Memory B cell (primary cell): ENCODE measurements at regions not wholly inside any gene's neighbourhood (a gene's known extent, or its start where the extent isn't known, plus 50 kb on each side); places are given as distances from the start of the nearest gene placed in this dataset.

Experiments
- ATAC-seq: fragments of 150-1000 bp; cut with Tn5 transposase; 2 replicates; pipeline ENCODE4 v1.10.0; 2021; ENCODE audit warnings: low read depth, mild to moderate bottlenecking, moderate library complexity
- DNase-seq, 2 donors: peaks; one replicate each; pipeline ENCODE4 v3.0.0; 2022; ENCODE audit warnings: low spot score in 2 of 2
- H3K27ac Mint-ChIP-seq: one replicate; pipeline ENCODE4 v1.8.0; 2022; ENCODE audit warnings: mild to moderate bottlenecking, moderate library complexity, mixed read lengths
- H3K27me3 Mint-ChIP-seq: one replicate; pipeline ENCODE4 v1.8.0; 2022; ENCODE audit warnings: mixed read lengths
- H3K36me3 Mint-ChIP-seq: one replicate; pipeline ENCODE4 v1.8.0; 2022; ENCODE audit warnings: mild to moderate bottlenecking, mixed read lengths
- H3K4me1 Mint-ChIP-seq: one replicate; pipeline ENCODE4 v1.8.0; 2022; ENCODE audit warnings: mixed read lengths
- H3K4me3 Mint-ChIP-seq: one replicate; pipeline ENCODE4 v1.8.0; 2022; ENCODE audit warnings: mild to moderate bottlenecking, moderate library complexity, mixed read lengths
- H3K9me3 Mint-ChIP-seq: one replicate; pipeline ENCODE4 v1.8.0; 2022; ENCODE audit warnings: mixed read lengths

DNA sequence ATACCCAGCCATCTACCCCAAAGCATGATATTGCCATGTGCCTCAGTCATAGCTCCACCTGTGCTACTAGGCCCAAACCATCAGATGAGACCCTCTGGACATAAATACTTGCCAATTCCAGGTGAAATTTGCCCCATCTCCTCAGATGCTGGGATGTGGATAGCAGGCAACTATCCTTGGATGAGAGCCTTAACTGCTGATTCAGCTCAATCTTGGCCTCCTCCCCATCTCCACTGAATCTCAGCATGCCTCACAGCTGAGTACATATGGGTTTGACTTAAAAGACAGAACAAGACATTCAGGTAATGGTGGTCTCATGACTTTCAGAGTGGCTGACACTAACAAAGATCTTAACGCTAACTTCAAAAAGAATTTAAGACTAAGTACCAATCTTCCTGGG lies 50.8 kb upstream of the KLHL13 start:
- H3K27ac Mint-ChIP-seq: no peak overlapping the region
- H3K27me3 Mint-ChIP-seq: peaks cover 2% of the 10 kb centered on the region
- peaks cover 2% of the 10 kb centered on the region for H3K36me3 Mint-ChIP-seq
- DNase-seq (no peak), ATAC-seq (no peak)
- H3K9me3 Mint-ChIP-seq: no peaks in the 10 kb centered on the region
- H3K4me3 Mint-ChIP-seq: no peak overlapping the region
- H3K4me1 Mint-ChIP-seq: no peaks in the 10 kb centered on the region

DNA sequence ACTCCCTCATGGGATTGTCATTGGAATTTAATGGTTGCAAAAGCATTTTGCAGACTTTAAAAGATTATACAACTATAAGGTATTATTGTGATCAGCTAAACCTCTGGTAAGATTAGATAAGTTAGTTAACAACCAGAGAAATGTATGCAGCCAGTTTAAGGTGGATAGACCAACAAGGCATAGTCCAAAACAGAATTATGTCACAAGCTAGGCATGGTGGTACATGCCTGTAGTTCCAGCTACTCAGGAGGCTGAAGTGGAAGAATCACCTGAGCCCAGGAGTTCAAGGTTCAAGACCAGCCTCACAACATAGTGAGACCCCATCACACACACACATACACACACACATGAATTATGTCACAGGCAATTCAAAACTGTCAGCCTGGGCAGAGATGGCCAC lies 54.7 kb upstream of the KLHL13 start:
- Mint-ChIP-seq H3K4me1 (no peaks in the 10 kb centered on the region), H3K4me3 (no peak overlapping the region), H3K27ac (no peak overlapping the region), H3K36me3 (peaks cover 2% of the 10 kb centered on the region), H3K27me3 (peaks cover 2% of the 10 kb centered on the region), H3K9me3 (no peaks in the 10 kb centered on the region)
- DNase-seq: no peak
- no peak for ATAC-seq

DNA sequence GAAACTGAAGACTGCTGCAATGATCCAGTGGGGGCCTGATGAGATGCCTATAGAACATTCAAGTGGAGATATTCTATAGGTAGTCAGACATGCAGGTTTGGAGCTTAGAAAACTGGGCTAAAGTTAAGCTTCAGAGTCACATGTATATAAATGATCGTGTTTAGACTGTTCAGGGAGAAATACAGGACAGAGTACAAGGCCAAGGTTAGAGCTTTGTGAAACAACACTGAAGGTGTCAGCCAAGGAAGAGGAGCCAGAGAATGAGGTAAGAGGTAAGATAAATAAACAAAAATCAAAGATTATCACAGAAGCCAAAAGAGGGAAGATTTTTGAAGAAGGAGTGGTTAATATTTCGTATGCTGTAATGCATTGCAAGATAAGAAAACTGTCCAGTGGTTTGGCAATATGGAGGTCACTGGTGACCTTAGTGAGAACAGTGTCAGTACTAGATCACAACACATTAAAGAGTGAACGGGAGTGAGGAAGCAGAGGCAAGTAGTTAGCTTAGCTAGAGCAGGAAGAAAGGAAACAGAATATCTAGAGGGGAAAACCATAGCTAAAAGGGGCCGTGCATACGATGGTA lies 58.0 kb upstream of the KLHL13 start:
- no peak for DNase-seq
- Mint-ChIP-seq H3K27ac (no peak overlapping the region), H3K4me3 (no peak overlapping the region), H3K4me1 (no peaks in the 10 kb centered on the region), H3K9me3 (no peaks in the 10 kb centered on the region), H3K36me3 (no peaks in the 10 kb centered on the region), H3K27me3 (no peaks in the 10 kb centered on the region)
- ATAC-seq: no peak

DNA sequence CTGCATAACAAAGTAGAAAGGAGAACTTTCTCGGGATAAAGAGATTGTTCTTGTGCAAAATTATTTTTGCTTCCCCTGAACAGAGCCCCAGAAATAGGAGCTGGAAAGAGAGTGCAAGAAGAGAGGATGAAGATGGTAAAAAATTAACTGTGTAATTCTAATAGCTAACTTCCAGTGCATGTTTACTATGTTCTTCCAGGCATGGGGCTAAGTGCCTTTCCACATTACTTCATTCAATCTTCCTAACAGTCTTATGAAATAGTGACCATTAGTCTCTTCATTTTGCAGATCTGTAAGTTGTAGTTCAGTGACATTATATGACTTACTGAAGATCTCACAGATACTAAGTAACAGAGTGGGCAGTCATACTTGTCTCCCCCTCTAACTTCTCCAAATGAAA lies 61.1 kb upstream of the KLHL13 start:
- no peak for DNase-seq
- H3K9me3 Mint-ChIP-seq: no peaks in the 10 kb centered on the region
- ATAC-seq: no peak
- no peaks in the 10 kb centered on the region for H3K4me1 Mint-ChIP-seq
- H3K27me3 Mint-ChIP-seq: no peaks in the 10 kb centered on the region
- no peaks in the 10 kb centered on the region for H3K36me3 Mint-ChIP-seq
- H3K27ac Mint-ChIP-seq: no peak overlapping the region
- H3K4me3 Mint-ChIP-seq: no peak overlapping the region

DNA sequence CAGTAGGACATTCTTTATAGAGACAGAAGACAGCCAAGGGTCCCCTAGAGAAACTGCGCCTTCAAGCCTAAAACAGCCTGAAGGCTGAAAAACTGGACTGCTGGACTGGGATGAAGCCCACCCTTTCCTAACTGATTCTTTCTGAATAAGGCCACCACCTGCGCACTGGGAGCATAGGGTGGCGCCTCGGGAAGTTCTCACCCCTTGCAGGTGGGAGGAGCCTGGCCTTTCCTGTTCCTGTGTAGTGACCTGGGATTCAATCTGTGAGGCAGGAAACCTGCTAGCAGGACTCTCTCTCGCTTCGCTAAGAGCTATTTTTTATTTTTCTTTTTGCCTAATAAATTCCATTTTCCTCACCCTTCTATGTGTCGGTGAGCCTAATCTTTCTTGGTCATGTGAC lies 61.8 kb upstream of the KLHL13 start:
- no peaks in the 10 kb centered on the region for H3K4me1 Mint-ChIP-seq
- H3K27ac Mint-ChIP-seq: no peak overlapping the region
- H3K36me3 Mint-ChIP-seq: peaks cover 1% of the 10 kb centered on the region
- H3K4me3 Mint-ChIP-seq: no peak overlapping the region
- DNase-seq (no peak), ATAC-seq (no peak)
- peaks cover 1% of the 10 kb centered on the region for H3K27me3 Mint-ChIP-seq
- peaks cover 1% of the 10 kb centered on the region for H3K9me3 Mint-ChIP-seq

DNA sequence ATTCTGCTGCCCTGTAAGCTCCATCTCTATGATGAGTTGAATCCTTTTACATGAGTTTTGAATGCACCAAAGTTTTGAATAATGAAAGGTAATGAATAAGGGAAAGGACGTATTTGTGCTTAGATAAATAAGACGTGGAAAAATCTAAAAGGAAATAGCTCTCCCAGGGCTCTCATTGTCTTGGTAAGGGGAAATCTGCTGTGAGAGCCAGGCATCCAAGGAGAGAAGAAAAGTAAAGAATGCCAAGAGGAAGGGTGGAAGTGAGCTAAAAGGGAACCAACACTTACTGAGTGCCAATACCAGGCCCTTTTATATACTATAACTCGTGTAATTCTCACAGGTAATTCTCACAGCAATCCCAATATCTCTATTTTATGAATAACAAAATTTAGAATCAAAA lies 62.6 kb upstream of the KLHL13 start:
- H3K27me3 Mint-ChIP-seq: peaks cover 1% of the 10 kb centered on the region
- H3K36me3 Mint-ChIP-seq: peaks cover 1% of the 10 kb centered on the region
- no peaks in the 10 kb centered on the region for H3K4me1 Mint-ChIP-seq
- no peak overlapping the region for H3K27ac Mint-ChIP-seq
- H3K9me3 Mint-ChIP-seq: peaks cover 1% of the 10 kb centered on the region
- no peak overlapping the region for H3K4me3 Mint-ChIP-seq
- ATAC-seq (no peak), DNase-seq (no peak)

DNA sequence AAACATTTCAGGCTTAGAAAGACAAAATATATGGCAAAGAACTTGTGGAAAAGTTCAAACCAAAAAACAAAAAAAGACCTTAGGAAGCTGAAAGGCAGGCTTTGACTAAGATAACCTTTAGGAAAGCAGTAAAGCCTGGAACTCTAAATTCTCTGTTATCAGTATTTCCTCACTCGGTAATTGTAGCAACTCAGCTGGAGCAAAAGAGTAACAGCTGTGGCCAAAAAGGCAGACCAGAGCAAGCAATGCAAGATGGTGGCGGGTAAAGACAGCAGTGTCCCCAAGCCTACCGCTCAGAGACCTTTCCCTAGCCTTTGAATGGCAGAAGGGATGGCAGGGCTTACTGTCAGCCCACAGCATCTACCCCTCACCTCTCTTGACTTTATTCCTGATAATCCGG lies 63.1 kb upstream of the KLHL13 start:
- Mint-ChIP-seq H3K27ac (no peak overlapping the region), H3K27me3 (peaks cover 1% of the 10 kb centered on the region), H3K36me3 (peaks cover 1% of the 10 kb centered on the region), H3K4me3 (no peak overlapping the region), H3K9me3 (peaks cover 1% of the 10 kb centered on the region), H3K4me1 (no peaks in the 10 kb centered on the region)
- no peak for DNase-seq
- ATAC-seq: no peak

DNA sequence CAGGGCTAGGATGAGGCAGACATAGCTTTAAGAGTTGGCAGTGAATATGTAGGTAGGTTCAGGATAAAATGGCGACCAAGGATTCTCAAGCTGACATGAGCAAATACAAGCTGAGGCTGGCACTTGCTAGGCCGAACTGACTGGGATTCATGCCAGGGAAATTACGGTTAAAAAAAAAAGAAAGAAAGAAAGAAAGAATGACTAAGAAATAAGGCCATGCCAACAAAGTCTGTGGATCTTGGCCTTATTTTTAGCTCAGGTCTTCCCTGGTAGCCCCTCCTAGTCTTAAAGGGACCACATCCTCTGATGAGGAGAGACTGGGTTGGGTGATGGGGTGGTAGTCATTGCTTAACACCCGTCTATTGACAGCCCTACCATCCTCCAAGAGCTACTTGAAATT lies 64.4 kb upstream of the KLHL13 start:
- H3K27ac Mint-ChIP-seq: no peak overlapping the region

DNA sequence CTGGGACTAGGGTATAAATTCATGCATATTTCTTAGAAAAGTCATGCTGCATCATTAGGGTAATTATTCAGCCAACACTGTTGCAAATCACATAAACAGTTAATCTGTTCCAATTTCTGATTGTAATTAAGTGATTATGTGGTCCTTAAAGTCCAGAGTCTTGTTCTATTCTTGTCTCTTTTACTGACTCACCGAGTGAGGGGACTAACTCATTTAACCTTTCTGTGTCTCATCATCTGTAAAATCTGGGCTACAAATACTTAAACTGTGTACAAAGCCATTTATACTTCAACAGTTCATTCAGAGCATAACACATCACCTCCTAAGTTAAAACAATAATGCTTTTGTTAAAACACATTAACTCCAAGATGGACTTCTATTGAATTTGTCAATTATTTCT lies 65.4 kb upstream of the KLHL13 start:
- no peak for DNase-seq
- Mint-ChIP-seq H3K36me3 (peaks cover 1% of the 10 kb centered on the region), H3K4me3 (no peak overlapping the region), H3K9me3 (peaks cover 1% of the 10 kb centered on the region), H3K27me3 (peaks cover 1% of the 10 kb centered on the region), H3K4me1 (no peaks in the 10 kb centered on the region), H3K27ac (no peak overlapping the region)
- no peak for ATAC-seq

More for the DNA sequence above, 64.4 kb upstream of the KLHL13 start:
- Mint-ChIP-seq H3K9me3 (peaks cover 1% of the 10 kb centered on the region), H3K4me1 (no peaks in the 10 kb centered on the region), H3K4me3 (no peak overlapping the region), H3K36me3 (peaks cover 1% of the 10 kb centered on the region), H3K27me3 (peaks cover 1% of the 10 kb centered on the region)
- DNase-seq: no peak
- no peak for ATAC-seq

DNA sequence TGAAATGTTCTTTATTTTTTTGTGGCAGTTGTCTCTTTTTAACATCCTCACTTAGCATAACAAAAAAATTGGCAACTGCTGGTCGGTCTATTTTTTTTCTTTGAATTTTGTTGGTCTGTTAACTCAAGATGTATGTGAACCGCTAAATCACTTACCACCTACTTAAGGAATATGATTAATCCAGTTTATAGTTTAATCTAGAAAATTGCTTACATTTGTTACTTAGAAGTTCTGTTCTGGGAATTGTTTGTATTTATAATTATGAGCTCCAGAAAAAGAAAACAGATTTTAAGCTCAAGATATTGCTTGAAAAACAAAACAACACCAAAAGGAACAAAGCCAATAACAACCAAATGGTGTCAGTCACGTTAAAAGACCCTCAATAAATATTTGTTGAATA lies 66.1 kb upstream of the KLHL13 start:
- DNase-seq (no peak), ATAC-seq (no peak)
- Mint-ChIP-seq H3K27me3 (peaks cover 1% of the 10 kb centered on the region), H3K4me3 (no peak overlapping the region), H3K9me3 (peaks cover 1% of the 10 kb centered on the region), H3K36me3 (peaks cover 1% of the 10 kb centered on the region), H3K4me1 (no peaks in the 10 kb centered on the region), H3K27ac (no peak overlapping the region)

DNA sequence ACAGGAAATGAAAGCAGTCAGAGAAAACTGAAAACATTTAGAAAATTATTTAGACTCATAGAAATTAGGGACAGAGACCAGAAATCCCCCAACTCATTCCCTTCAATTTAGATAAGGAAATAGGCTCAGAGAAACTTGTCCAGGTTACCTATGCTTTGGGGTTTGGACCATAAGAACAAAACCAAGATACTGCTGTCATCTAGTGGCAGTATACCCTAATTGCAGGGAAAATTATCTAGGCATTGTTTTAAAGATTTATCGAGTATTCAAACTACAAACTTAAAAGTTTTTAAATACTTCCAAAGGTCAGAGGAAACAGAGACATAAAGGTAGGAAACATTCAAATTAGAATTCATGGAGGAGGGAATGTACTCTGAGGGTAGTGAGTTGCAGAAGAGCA lies 67.0 kb upstream of the KLHL13 start:
- no peak for DNase-seq
- Mint-ChIP-seq H3K4me1 (no peaks in the 10 kb centered on the region), H3K9me3 (peaks cover 1% of the 10 kb centered on the region), H3K27ac (no peak overlapping the region), H3K36me3 (peaks cover 1% of the 10 kb centered on the region), H3K27me3 (peaks cover 1% of the 10 kb centered on the region), H3K4me3 (no peak overlapping the region)
- no peak for ATAC-seq

DNA sequence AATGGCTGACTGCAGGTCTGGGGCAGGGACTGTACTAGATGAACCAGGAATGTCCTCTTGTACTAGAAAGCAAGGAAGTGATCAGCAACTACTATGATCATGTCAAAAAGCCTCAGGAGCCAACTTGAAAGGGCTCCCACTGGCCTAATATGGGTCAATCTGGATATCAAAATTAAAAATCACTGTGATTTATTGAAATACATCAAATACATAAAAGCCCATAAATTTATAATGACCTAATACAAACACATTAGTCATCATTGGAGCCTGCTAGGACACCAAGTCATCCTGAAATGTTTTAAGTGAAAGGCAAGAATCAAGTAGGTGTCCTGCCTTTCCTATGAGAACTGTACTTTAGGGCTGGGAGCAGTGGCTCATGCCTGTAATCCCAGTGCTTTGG lies 70.5 kb upstream of the KLHL13 start:
- Mint-ChIP-seq H3K4me1 (peaks cover 2% of the 10 kb centered on the region), H3K27ac (no peak overlapping the region), H3K36me3 (peaks cover 1% of the 10 kb centered on the region), H3K9me3 (peaks cover 1% of the 10 kb centered on the region), H3K4me3 (no peak overlapping the region), H3K27me3 (peaks cover 3% of the 10 kb centered on the region)
- DNase-seq: no peak
- ATAC-seq: no peak

DNA sequence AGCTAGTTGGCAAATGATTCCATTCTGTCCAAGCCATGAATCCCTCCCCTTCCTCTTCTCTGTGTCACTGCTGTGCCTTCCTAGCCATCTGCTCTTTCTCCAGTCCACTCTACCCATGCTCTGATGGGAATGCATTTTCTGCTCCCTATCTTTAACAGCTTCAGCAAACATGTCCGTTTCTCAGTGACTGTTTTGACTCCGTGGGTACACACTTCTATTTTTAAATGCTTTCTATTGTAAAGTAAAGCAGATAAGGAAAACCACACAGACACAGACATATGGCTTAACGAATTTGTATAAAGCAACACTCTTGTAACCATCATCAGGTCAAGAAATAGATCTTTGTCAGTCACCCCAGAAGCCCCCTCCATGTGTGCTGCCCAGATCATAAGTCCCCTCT lies 72.4 kb upstream of the KLHL13 start:
- peaks cover 2% of the 10 kb centered on the region for H3K27me3 Mint-ChIP-seq
- DNase-seq: no peak
- H3K4me1 Mint-ChIP-seq: peaks cover 2% of the 10 kb centered on the region
- H3K27ac Mint-ChIP-seq: no peak overlapping the region
- no peaks in the 10 kb centered on the region for H3K9me3 Mint-ChIP-seq
- H3K36me3 Mint-ChIP-seq: no peaks in the 10 kb centered on the region
- ATAC-seq: no peak
- no peak overlapping the region for H3K4me3 Mint-ChIP-seq

DNA sequence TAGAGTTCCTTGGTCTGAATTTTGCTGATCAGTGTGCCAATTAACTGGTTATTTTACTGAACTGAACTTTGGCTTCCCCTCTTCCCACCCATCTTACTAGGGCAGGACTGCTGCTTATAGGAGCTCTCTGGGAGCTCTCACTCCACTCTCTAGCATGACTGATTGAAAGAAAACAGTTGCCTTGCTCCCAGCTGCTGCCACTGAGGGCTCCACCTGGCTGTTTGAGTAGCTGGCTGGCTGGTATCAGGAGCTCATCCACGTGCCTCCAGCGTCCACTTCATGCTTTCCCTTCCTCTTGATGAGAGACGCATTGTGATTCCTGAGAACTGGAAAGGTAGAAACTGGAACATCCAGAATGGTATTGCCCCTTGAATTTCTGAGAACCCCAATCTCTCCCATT lies 73.0 kb upstream of the KLHL13 start:
- peaks cover 2% of the 10 kb centered on the region for H3K27me3 Mint-ChIP-seq
- peaks cover 2% of the 10 kb centered on the region for H3K4me1 Mint-ChIP-seq
- H3K9me3 Mint-ChIP-seq: no peaks in the 10 kb centered on the region
- H3K4me3 Mint-ChIP-seq: no peak overlapping the region
- ATAC-seq (no peak), DNase-seq (no peak)
- no peaks in the 10 kb centered on the region for H3K36me3 Mint-ChIP-seq
- no peak overlapping the region for H3K27ac Mint-ChIP-seq

DNA sequence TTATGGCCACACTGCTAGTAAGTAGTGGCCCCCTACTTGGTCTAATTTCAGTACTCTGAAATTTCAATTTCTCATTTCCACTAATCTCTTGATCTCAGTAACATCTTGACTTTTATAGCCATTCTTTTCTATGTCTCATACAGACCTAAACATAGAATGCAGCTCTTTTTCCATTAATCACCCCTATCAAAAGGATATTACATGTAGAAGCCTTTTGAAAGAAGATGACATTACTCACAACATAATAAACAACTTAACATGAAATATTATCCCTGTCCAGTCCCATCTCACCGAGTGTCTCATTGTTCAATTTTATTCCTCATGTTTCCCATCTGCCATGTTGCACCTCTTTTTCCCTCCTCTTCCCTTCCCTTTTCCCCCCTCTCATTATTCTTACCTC lies 81.1 kb upstream of the KLHL13 start:
- Mint-ChIP-seq H3K36me3 (no peaks in the 10 kb centered on the region), H3K4me1 (no peaks in the 10 kb centered on the region), H3K27me3 (no peaks in the 10 kb centered on the region), H3K4me3 (no peak overlapping the region), H3K9me3 (no peaks in the 10 kb centered on the region), H3K27ac (no peak overlapping the region)
- DNase-seq (no peak), ATAC-seq (no peak)
